GM21390 (cell line): ENCODE measurements at regions not wholly inside any gene's neighbourhood (a gene's known extent, or its start where the extent isn't known, plus 50 kb on each side); places are given as distances from the start of the nearest gene placed in this dataset.
"Not testable (repeated sequence)": the region's sequence is repeated elsewhere in the genome, so short reads cannot be mapped to it uniquely, and the experiment has no call there.

ENCODE experiments used
- ATAC-seq: cut with Tn5 transposase; IDR thresholded peaks from one replicate; pipeline ENCODE4 v1.9.1; 2021; ENCODE audit not compliant: unreplicated experiment

DNA sequence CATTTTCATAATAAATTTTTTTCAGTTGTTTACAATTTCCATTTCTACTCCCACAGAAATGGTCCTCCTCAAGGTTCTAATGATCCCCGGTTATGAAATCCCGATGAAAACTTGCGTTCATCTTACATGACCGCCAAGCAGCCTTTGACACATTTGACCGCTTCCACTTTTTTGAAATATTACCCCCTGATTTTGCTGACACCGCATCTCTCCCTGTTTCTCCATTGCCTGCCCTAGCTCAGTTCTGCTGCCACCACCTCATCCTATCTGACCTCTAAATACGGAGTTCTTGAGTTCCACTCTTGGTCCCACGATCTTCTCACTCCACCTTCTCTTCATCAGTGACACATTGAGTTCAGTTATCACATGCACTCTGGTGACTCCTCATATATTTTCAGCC is 74.1 kb downstream of the SLC35B3 start:
- no peak for ATAC-seq

GRCh38 chr6:8352966-8353340 is 82.4 kb downstream of the SLC35B3 start:
- ATAC-seq, result no peak

DNA sequence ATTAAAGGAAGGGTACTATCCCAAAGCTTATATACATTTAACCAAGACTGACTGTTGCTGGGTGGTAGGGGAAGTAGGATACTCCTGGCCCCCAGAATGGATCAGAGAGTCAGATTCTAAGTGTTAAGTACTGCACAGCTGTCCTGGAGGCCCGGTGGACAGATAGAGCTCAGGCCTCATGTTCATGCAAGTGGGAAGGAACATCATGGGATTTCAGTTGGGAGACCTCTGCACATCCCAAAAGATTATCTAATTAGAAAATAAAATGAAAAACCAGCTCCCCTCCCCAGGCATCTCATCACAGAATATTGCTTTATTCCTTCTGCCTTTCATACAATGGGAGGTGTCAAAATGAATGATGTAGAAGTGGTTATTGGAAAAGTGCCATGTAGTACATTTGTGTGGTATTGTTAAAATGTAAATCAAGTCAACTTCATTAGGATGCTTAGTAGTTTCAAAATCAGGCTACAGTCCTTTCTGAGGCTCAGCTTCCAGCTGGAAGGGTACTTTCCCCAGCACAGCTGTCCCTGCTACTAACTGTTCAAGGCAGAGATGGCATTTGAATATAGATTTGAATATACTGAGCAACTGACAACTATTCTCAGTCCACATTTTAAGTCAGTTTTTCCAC is 82.9 kb downstream of the SLC35B3 start:
- ATAC-seq, result no peak

DNA sequence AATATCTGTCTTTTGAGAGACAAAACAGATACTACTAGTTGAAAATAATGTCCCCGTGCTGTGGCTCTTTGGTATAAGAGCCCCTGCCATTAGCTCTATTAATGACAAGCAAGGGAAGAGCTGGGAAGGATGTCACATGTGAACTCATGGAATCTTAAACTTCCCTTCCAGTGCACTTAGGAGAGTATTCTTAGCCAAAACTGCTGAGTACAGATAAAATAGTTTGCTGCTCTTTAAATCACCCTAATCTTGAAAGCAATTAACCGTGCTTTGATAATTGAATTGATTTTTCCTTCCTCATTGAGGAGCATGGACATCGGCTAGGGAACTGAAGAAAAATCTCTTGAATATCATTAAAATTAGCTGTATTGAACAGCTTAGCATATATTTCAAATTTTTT is 91.7 kb downstream of the SLC35B3 start:
- no peak for ATAC-seq

DNA sequence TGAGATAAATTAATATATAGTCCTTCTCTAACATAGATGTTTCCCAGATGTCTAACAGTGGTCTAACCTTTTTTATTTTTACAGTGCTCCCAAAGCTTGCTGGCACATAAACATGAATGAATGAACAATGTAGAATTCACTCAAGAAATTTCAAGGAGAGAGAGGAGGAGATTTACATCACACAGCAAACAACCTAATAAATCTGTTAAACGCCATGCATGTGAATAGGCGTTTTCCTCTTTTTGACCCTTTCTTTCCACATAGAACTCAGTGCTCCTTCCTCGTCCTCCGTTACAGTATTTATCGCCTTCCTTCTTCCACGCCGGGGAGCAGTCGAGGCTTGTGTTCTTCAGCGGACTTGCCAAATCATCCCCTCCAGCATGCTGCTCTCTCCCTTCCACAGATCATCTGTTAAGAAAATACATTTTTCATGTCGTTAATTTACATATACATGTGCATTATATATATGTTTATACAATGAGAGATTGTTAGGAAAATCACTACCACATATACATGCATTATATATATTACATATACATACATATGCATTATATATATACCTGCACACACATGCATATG is 93.0 kb downstream of the SLC35B3 start:
- no peak for ATAC-seq

- ATAC-seq, result peak; percentile 62
Measured at GRCh38 chr6:8337147-8337546, 98.2 kb downstream of the SLC35B3 start.

- no peak for ATAC-seq
Measured at GRCh38 chr6:8336406-8337057, 98.8 kb downstream of the SLC35B3 start.

- ATAC-seq, result no peak
Measured at GRCh38 chr6:8335896-8336295, 99.4 kb downstream of the SLC35B3 start.

- no peak for ATAC-seq
Measured at GRCh38 chr6:8335381-8335780, 100.0 kb downstream of the SLC35B3 start.

DNA sequence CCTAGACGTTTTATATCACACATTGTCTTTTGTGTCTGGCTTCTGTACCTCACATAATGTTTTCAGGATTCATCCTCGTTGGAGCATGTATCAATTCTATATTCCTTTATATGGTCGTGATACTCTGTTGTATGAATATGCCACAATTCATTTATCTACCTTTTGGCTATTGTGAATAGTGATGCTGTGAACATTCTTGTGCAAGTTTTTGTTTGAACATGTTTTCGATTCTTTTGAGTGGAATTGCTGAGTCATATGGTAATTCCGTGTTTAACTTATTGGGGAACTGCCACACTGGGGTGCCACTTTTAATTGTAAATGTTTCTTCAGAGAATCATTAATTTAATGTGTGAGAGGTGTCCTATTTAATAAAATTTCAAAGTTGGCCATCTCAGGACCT is 101.2 kb downstream of the SLC35B3 start:
- ATAC-seq, result no peak

- no peak for ATAC-seq
Measured at GRCh38 chr6:8329562-8329961, 105.8 kb downstream of the SLC35B3 start.

DNA sequence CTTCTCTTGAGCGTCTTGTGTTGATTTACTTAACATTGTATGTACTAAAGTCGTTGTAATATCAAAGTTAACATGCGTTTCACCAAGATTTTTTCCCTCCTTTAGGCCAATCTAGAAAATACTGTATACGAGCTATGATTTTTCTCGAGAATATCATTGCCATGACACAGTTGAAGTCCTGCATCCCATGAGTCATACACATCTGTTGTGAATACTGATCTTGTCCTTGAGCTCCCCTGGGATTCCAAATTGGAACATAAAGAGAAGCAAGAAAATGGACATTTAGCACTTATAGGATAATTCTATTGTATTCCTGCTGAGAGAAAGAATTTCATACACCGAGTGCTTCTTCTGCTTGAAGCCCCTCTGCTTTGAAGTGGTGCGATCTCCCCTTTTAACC is 109.6 kb downstream of the SLC35B3 start:
- no peak for ATAC-seq

DNA sequence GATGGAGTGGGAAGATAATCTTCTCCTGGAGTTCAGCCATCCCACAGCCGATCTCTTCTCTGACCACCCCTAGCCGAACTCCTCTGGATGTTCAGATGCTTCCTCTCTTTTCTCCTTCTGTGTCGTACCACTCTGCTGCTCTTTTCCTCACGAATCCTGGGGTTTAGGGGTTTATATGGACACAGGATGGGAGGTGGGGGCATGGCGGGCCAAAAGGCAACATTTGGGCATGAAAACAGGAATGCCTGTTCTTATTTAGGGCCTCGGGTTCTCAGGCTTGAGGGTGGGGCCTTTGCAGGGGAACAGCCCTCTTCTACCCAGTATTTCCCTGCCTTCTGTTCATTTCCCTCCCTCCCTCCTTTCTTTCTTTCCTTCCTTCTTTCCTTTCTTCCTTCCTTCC is 112.7 kb downstream of the SLC35B3 start:
- no peak for ATAC-seq

DNA sequence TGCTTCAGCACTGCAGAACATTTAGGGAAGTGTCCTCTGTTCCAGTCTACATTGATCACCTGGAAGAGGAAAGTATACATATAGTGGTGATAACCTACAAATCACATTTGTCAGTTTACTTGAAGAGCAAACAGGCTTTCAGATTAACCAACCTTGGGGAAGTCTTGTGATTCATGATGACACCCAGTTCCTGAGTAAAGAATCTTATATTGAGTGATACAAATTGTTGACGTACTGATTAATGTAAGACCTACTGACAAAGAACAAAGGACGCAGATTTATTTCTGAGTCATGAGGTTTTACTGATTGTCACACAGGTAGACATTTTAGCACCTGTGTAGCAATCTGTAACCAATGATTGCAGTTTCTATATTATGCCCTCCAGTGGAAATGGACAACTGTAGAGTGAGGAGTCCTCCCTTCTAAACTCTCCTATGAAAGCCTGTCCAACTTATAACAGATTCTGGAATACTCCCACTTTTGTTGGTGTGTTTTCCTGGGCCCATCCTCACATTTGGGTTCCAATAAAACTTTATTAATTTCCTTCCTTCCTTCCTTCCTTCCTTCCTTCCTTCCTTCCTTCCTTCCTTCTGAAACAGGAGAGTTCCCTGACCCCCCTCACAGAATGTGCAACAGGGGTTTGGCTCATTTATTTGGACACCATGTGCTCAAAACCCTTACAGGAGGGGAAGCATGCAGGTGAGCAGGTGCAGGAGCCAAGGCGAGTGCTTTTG is 113.5 kb downstream of the SLC35B3 start:
- ATAC-seq, result no peak

DNA sequence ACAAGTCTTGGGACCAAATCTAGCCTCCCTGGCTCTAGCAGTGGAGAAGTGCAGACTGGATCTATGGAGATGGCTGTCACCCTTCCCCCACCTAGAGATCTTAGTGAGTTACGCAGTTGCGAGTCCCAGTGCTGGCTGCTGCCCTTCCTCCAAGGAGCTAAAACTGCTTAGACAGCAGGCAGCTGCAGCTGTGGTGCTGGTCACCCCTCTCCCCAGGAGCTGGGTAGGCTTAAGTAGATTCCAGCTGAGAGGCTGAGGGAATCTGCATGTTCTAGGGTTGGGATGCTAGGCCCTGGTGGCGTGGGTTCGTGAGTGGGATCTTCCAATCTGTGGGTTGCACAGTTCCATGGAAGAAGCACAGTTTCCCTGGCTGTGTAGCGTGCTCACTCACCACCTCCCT is 120.2 kb downstream of the SLC35B3 start:
- no peak for ATAC-seq

DNA sequence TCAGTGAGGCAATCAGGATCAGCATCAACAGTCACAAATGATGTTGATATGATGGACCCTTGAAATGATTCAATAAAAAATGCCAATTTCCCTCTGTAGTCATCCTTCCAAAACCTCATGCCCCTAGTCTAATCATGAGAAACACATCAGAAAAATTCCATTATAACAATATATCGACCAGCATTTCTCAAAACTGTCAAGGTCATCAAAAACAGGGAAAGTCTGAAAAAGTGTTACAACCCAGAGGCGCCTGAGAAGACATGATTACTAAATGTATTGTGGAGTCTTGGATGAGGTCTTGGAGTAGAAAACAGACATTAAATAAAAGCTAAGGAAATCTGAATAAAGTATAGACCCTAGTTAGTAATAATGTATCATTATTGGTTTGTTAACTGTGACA is 133.8 kb downstream of the SLC35B3 start:
- no peak for ATAC-seq

DNA sequence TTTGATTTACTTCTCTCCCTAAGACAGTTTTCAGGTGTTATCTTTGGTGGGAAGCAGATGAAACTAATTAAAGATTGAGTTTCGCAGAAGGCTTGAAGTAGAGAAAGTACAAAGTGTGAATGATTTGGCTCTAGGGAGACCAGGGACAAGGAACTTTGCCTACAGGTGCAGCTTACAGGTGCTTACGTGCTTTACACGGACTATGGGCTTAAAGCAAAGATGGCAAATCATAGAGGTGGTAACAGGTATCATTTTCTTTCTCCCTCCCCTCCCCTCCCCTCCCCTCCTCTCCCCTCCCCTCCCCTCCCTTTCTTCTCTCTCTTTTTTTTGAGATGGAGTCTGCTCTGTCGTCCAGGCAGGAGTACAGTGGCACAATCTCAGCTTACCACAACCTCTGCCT is 136.3 kb downstream of the SLC35B3 start:
- no peak for ATAC-seq

- ATAC-seq, result not testable (repeated sequence)
Measured at GRCh38 chr6:8282946-8283345, 152.4 kb downstream of the SLC35B3 start.

- no peak for ATAC-seq
Measured at GRCh38 chr6:8282380-8282779, 153.0 kb downstream of the SLC35B3 start.

GRCh38 chr6:8279041-8279805 is 156.1 kb downstream of the SLC35B3 start:
- ATAC-seq, result no peak

GRCh38 chr6:8278562-8278961 is 156.8 kb downstream of the SLC35B3 start:
- no peak for ATAC-seq
